LNCaP clone FGC (cell line): ENCODE measurements at regions not wholly inside any gene's neighbourhood (a gene's known extent, or its start where the extent isn't known, plus 50 kb on each side); places are given as distances from the start of the nearest gene placed in this dataset.

Experiments
- DNase-seq: peaks from one replicate; pipeline ENCODE4 v3.0.0-alpha.2; 2011; ENCODE audit warnings: low read depth
- H3K4me3 ChIP-seq: 2 replicates; pipeline ENCODE4 v1.5.1; 2011; ENCODE audit warnings: mild to moderate bottlenecking, low read depth, low read length, control low read depth
- CTCF ChIP-seq: IDR thresholded peaks from 2 replicates; pipeline ENCODE4 v1.5.1; 2012; ENCODE audit warnings: mild to moderate bottlenecking; ENCODE audit not compliant: control insufficient read depth, insufficient read depth; ENCODE audit errors: extremely low read depth

- TF ChIP-seq CTCF, result no peak
- no peak for DNase-seq
- no peak overlapping the region for H3K4me3 ChIP-seq
These were observed 229.6 kb upstream of the CDH2 start for GRCh38 chr18:28406533-28406932.

GRCh38 chr18:28404694-28405093 is 227.8 kb upstream of the CDH2 start:
- DNase-seq, result no peak
- H3K4me3 ChIP-seq, result no peak overlapping the region
- no peak for TF ChIP-seq CTCF

GRCh38 chr18:28399781-28400362 is 222.9 kb upstream of the CDH2 start:
- no peak for DNase-seq
- no peak overlapping the region for H3K4me3 ChIP-seq
- no peak for TF ChIP-seq CTCF

- no peak overlapping the region for H3K4me3 ChIP-seq
- DNase-seq, result no peak
- TF ChIP-seq CTCF, result no peak
These were observed 221.5 kb upstream of the CDH2 start for GRCh38 chr18:28398471-28398870.

GRCh38 chr18:28390022-28390421 is 213.1 kb upstream of the CDH2 start:
- no peak for DNase-seq
- no peak for TF ChIP-seq CTCF
- H3K4me3 ChIP-seq, result no peak overlapping the region

- no peak for TF ChIP-seq CTCF
- no peak overlapping the region for H3K4me3 ChIP-seq
- no peak for DNase-seq
These were observed 205.4 kb upstream of the CDH2 start for GRCh38 chr18:28382215-28382879.

GRCh38 chr18:28372186-28372585 is 195.3 kb upstream of the CDH2 start:
- no peak for DNase-seq
- TF ChIP-seq CTCF, result no peak
- H3K4me3 ChIP-seq, result no peak overlapping the region
